Fibroblast of upper back skin (primary cell): ENCODE measurements at regions not wholly inside any gene's neighbourhood (a gene's known extent, or its start where the extent isn't known, plus 50 kb on each side); places are given as distances from the start of the nearest gene placed in this dataset.

Experiments
- DNase-seq: peaks from one replicate; pipeline ENCODE4 v3.0.0-alpha.2; 2013

DNA sequence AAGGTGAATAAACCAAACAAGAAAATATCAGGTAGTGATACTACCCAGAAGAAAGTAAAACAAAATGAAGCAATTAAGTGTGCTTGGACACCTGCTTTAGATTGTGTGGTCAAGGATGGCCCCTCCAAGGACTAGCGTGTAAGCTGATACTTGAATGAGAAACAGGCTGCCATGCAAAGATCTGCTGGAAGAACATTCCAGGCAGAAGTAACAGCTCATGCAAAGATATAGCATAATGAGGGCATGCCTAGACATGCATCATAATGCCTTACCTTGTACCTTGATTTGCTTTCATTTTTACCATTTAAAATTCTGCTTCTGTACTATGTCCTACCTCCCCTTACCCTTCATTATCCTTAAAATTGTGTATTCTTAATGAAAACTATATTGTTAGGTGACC, 74.8 kb upstream of the HDAC9 start:
- peak; percentile 56 for DNase-seq

DNA sequence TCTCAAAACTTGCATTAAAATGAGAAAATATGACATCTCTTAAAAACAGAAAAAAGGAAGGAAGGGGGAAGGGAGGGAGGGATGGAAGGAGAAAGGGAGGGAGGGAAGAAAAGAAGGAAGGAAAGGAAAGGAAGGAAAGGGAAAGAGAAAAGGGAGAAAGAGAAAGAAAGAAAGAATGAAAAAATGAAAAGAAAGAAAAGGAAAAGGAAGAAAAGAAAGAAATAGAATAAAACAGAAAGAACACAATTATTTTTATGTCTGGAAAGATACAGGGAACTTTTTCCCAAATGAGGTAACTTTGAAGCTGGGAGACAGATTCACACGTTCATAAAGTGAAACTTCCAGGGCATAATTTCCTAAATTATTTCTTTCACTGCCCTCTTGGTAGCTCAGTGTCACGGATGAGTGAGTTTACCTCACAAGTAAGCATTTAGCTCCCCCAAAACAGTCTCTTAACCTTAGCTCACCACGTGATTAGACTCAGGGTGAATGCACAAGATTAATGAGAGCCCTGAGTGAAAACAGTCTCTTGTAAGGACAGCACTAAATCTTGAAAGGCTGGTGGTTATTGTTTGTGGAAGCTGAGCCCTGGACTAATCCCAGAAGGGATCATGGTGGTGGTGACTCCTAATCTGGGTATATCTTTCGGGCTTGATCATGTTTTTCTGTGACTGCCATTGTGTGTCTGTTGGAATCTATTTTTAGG, 74.1 kb upstream of the HDAC9 start:
- peak; percentile 35 for DNase-seq

DNA sequence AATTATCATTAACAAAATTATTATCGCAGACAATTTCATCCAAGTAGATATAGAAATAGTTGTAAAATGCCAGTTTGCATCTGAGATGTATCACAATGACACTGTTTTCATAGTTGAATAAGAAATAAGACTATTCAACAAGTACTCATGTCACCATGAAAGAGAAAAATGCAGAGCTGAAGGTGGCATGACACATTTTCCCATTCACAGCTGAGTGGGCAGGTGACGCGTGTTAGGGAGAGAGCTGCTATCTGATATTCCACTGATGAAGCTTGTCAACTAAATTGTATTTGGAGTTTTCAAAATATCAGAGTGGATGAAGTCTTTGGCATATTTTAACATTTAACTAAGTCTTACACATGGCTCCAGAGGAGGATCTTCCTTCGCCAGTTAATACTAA, 70.3 kb upstream of the HDAC9 start:
- no peak for DNase-seq

DNA sequence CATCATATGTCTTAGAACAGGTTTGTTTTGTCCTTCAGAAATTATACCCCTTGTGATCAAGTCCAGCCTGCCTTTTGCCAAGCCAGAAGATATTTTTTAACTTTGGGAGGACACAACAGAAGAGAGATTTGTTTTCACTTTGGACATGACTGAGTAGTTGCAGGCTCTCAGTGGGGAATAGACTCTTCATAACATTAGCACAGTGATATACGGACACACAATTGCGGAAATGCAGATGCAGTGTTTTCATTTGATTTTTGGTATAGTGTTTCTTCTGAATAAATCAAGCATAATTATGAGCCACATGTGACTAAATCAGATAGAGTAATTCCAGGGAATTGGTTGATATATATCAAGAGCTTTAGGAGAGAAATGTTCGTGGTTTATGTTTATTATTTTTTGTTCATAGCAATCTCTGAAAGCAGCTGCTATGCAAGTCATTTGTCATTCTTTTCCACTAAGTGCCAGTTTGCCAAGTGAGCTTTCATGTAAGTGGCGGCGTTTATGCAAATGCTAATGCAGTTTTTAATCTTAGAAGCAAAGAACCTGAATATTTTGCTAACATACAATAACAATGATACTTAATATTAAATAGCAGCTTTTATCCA, 69.6 kb upstream of the HDAC9 start:
- peak; percentile 18 for DNase-seq

DNA sequence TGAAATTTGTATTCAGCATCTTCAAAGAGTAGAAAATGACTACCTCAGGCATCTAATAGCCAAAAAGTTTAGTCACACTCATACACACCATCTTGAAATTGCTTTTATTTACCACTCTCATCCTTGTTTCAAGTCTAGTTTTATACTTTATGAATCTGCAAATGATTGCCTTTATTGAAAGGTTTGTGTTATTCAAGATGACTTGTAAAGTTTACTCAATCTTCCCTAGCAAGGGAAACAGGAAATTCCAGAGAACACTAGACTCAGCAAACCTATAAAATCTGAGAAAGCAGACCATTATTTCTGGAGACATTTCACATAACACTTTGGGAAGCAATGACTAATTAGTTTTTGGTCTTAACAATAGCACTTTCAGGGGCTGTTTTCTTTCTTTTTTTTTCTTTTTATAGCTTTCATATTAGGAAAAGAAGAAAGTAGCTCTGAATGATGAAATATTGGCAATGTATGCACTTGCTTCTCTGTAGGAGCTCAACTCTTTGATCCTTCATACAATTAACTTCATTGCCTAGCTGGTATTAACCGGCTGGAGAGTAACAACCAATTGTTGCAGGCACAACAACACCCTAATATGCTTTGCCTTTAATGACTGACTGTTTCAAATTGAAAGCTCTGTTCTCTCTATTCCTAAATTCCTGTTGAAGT, 68.9 kb upstream of the HDAC9 start:
- peak; percentile 47 for DNase-seq

DNA sequence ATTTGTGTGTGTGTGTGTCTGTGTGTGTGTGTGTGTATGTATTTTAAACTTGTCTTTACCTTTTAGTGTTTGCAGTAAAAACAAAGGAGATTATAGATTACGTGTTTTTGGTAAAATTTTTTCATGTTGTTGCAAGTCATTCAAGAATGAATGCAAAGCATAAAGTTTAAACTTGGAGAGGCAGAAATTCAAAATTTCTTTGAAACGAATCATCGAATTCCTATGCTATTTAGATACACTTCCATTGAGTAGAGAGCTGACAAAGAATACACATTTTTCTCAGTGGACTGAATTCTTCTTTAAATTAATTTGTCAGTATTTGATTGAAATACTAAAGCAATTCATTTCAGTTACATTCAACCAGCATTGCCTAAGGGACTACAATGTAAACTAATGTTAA, 66.0 kb upstream of the HDAC9 start:
- DNase-seq, result peak; percentile 84

DNA sequence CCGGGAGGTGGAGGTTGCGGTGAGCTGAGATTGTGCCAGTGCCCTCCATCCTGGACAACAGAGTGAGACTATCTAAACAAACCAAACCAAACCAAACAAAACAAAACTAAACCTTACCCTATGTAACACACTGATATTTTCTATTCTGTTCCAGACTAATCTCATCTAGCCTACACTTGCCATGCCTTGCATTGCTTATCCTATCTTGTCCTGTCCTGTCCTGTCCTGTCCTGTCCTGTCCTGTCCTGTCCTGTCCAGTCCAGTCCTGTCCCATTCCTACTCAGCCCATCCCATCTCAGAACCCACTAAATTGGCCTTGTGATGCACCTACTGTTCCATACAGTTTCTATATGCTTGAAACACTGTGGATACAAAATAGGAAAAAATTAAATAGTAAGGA, 64.7 kb upstream of the HDAC9 start:
- no peak for DNase-seq

DNA sequence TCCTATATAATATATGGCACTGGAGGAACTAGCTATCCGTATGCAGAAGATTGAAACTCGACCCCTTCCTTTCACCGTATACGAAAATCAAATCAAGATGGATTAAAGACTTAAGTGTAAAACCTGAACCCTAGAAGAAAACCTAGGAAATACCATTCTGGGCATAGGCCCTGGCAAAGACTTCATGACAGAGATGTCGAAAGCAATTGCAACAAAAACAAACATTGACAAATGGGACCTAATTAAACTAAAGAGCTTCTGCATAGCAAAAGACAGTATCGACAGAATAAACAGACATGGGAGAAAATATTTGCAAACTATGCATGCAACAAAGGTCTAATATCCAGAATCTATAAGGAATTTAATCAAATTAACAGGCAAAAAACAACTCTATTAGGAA, 61.4 kb upstream of the HDAC9 start:
- no peak for DNase-seq

DNA sequence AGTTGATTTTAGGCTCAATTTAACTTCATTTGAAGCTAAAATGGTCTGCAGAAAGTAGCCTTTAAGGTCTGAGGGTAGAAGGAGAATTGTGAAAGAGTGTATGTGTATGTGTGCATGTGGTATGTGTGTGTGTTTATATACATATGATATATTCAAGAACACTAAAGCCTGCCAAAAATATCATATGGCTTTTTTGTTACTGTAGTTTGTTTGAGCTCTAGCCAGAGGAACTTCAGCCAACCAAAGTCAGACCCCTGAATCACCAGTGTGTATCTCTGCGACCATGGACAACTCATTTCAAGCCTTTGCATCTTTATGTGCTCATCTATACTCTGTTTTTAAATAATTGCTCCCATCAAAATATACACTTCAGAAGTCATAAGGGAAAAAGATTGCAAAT, 58.4 kb upstream of the HDAC9 start:
- DNase-seq, result peak; percentile 72

DNA sequence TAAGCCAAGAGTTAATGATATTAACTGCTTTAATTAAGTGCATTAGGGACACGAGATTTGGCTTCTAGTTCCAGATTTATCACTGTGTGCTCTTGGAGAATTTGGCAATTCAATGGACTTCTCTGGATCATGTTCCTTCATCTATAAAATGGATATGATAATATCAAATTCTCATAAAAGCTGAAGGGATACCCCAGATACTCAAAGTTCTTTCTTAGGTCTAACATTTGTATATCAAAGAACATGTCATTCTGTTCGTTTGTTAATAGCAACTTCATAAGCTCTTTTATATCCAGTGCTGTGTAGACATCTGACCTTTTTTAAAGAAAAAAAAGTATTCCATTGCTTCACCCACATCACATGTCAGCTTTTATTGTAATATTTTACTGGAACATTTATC, 54.6 kb upstream of the HDAC9 start:
- no peak for DNase-seq

DNA sequence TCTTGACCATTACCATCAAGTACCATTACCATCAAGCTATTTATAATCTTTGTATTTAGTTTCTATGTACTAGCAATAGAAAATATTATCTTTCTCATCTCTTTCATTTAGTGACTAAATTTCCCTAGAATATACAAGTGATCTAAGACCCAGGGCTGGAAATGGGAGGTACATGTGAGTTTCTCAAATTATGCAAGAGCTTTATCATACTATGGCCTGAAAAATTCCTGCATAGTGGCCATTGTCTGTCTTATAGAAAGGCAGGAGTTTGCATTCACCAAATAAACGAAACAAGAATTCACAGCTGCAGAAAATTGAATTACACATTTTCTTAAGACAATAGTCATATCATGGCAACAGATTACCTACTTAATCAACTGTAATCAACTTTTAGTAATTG, 50.7 kb upstream of the HDAC9 start:
- DNase-seq, result no peak

DNA sequence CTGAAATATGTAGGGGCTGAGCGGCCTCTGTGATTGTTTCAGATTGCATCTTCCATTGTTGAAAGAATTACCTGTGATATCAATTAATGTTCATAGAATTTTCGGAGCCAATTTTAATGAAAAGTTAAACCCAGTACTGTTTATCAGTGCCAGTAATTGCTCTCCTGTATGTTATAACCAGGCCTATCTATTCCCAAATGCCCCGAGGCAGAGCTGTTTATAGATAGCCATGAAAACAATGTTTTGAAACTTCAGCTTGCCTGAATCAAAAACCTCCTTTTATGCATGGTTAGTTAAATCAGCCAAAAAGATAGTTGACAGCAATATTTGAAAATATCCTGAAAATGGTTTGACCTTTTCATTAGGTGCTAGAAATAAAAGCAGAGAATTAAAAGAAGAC, 50.1 kb upstream of the HDAC9 start:
- no peak for DNase-seq
